Karpas-422 (cell line): ENCODE measurements at regions not wholly inside any gene's neighbourhood (a gene's known extent, or its start where the extent isn't known, plus 50 kb on each side); places are given as distances from the start of the nearest gene placed in this dataset.
A peak's percentile ranks its signal among the peaks of the same experiment; 100 is the strongest.
"Not testable (repeated sequence)": the region's sequence is repeated elsewhere in the genome, so short reads cannot be mapped to it uniquely, and the experiment has no call there.

Experiments used
- DNase-seq: peaks from one replicate; pipeline ENCODE4 v3.0.0-alpha.2; 2015
- H2AFZ ChIP-seq: fragments of 200-600 bp; sonication (generic); 2 replicates; pipeline ENCODE4 v1.6.1; 2014; ENCODE audit warnings: antibody characterized with exemption, low read length, mixed read lengths
- H3K27ac ChIP-seq: fragments of 200-600 bp; sonication (generic); 2 replicates; pipeline ENCODE4 v1.5.1; 2014; ENCODE audit warnings: mild to moderate bottlenecking, low read length, moderate library complexity
- H3K27me3 ChIP-seq: fragments of 200-600 bp; sonication (generic); 2 replicates; pipeline ENCODE4 v1.6.1; 2014; ENCODE audit warnings: low read length, mixed read lengths
- H3K36me3 ChIP-seq: fragments of 200-600 bp; sonication (generic); 2 replicates; pipeline ENCODE4 v1.6.1; 2014; ENCODE audit warnings: low read length, mixed read lengths; ENCODE audit not compliant: insufficient read depth
- H3K4me1 ChIP-seq: fragments of 200-600 bp; sonication (generic); 2 replicates; pipeline ENCODE4 v1.6.1; 2014; ENCODE audit warnings: mild to moderate bottlenecking, low read length, mixed read lengths
- H3K4me2 ChIP-seq: fragments of 200-600 bp; sonication (generic); 2 replicates; pipeline ENCODE4 v1.6.1; 2014; ENCODE audit warnings: low read length, low read depth, mild to moderate bottlenecking; ENCODE audit not compliant: poor library complexity, severe bottlenecking
- H3K4me3 ChIP-seq: fragments of 200-600 bp; sonication (generic); 2 replicates; pipeline ENCODE4 v1.5.1; 2014; ENCODE audit warnings: mild to moderate bottlenecking, antibody characterized with exemption, low read length, mixed read lengths
- H3K79me2 ChIP-seq: fragments of 200-600 bp; sonication (generic); 2 replicates; pipeline ENCODE4 v1.6.1; 2014; ENCODE audit warnings: mild to moderate bottlenecking, low read length, mixed read lengths
- H3K9ac ChIP-seq: fragments of 200-600 bp; sonication (generic); 2 replicates; pipeline ENCODE4 v1.6.0; 2014; ENCODE audit warnings: low read length
- H3K9me2 ChIP-seq: fragments of 200-600 bp; sonication (generic), shearing (Covaris generic); replicated peaks from 2 replicates; pipeline ENCODE4 v1.6.0; 2014; ENCODE audit warnings: mild to moderate bottlenecking, low read length, moderate library complexity; ENCODE audit not compliant: insufficient read depth
- H3K9me3 ChIP-seq: fragments of 300-700, 200-600 bp; sonication (generic); 2 replicates; pipeline ENCODE4 v1.6.1; 2014; ENCODE audit warnings: low read length, mixed read lengths
- H4K20me1 ChIP-seq: fragments of 200-600 bp; sonication (generic); 2 replicates; pipeline ENCODE4 v1.6.1; 2014; ENCODE audit warnings: mild to moderate bottlenecking, antibody characterized with exemption, low read length, low read depth; ENCODE audit not compliant: insufficient read depth

DNA sequence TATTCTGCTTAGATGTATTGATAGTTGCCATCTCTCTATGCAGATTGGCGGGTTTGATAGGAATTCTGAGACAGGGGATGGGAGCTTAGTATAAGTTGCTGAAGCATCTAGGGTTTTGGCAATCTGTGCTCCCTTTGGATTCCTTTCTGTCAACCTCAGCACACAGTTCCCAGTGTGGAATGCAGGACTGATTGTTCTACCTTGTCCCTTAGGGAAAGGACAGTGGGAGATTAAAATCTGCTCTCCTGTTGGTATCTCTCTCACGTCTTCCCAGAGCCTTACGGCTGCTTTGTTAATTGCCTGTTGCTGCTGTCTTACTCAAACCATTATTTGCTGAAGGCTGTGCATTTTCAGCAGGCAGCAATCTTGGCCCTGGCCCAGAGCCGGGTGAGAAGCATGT, 133.3 kb upstream of the IKBKE start:
- not testable (repeated sequence) for H3K4me2 ChIP-seq, H3K4me1 ChIP-seq

DNA sequence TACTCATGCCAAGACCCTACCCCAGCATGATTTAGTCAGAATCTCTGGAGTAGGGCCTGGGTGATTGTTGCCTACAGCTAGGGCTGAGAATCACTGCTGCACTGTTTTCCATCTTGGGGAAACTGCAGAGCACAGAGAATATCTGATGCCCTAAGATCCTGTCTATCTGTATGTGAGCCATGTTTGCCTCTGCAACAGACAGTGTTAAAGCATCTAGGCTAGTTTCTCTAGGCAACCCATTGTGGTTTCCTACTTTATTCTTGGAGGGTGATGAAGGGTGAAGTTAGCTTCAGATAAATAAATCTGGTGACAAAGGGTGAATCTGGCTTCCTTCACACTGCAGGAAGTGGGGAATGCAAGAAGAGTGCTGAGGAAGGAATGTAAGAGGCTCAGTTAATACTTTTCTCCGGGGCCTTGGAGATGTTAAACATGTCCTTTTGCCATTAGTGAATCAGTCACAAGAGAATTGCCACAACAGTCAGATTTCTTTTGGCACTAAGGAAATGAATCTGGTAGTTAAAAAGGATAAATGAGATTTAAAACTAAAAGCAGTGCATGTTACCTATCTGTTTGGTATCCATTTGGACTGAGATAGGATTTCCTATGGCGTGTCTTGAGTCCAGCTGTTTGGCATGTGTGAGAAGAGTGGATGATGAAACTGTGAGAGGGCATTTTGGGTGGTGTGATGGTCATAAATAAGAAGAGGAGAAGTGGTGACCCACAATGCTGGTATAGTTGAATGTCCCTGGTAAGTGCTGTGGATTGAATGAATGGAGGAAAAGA, 119.6 kb upstream of the IKBKE start:
- H3K79me2 ChIP-seq, DNase-seq, H2AFZ ChIP-seq: not testable (repeated sequence)

More for the DNA sequence above, 133.3 kb upstream of the IKBKE start:
- H3K27me3 ChIP-seq, H3K9me2 ChIP-seq, H3K36me3 ChIP-seq, H3K79me2 ChIP-seq, H3K9ac ChIP-seq, H2AFZ ChIP-seq, H3K9me3 ChIP-seq, H4K20me1 ChIP-seq, H3K4me3 ChIP-seq, H3K27ac ChIP-seq, DNase-seq: not testable (repeated sequence)

DNA sequence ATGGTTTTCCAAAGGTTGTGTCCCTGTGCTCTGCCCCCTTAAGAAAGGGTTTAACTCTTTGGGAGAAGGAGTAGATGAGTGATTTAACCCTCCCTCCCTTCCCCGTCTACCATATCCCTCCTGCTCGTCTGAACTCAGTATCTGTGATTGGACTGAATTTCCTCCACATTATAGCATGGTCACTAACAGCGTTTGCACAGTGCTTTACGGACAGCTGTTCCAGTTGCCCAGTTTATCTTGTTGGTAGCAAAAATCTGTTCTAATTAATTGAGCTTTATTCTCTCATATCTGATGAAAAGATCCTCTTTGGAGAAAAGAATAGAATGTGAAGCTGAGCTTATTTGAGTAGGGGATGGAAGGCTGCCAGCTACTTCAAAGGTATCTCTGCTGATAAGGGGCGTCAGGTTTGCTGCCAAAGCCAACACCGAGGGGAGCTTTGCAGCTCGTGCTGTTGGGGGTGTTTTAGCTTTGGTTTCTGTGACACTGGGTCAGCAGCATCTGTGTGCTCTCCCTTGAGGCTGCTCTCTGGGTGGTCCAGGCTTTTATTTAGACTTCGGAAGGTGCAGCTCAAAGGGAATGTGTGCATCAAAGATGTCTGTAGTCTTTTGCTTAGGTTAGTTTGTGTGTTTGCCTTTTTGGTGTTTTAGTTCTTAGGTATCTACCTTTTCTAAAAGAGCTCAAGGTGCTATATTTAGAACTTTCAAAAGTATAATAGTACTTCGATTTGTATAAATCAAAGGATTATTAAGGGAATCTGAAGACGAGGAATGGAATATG, 118.8 kb upstream of the IKBKE start:
- not testable (repeated sequence) for H3K9me3 ChIP-seq, H2AFZ ChIP-seq, H3K9ac ChIP-seq, H3K4me3 ChIP-seq, H3K4me2 ChIP-seq, H3K79me2 ChIP-seq, H4K20me1 ChIP-seq, H3K36me3 ChIP-seq, H3K27me3 ChIP-seq, H3K27ac ChIP-seq, H3K4me1 ChIP-seq, H3K9me2 ChIP-seq
- DNase-seq, result peak; percentile 17

More for the DNA sequence above, 119.6 kb upstream of the IKBKE start:
- H3K9ac ChIP-seq, H3K9me3 ChIP-seq, H3K27ac ChIP-seq, H3K4me2 ChIP-seq, H3K4me1 ChIP-seq, H4K20me1 ChIP-seq, H3K9me2 ChIP-seq, H3K27me3 ChIP-seq, H3K36me3 ChIP-seq, H3K4me3 ChIP-seq: not testable (repeated sequence)

DNA sequence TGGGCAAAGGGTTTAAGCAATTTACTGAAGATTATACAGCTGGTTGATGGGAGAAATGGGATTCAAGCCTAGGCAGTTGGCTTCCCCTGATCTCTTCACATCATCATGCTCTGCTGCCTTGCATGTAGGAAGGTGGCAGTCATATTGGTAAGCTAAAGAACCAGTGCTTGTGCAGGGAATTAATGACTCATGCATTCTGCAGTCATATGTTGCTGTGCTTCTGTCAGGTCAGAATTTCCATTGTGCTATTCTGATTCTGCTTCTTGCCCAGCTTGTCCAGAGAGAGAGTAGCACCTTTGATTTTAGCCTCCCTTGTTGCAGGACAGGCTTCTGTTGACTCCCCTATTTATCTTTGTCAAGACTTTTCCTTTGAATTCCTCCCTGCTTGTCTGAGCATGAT, 114.0 kb upstream of the IKBKE start:
- not testable (repeated sequence) for H3K36me3 ChIP-seq, H3K4me3 ChIP-seq, H3K9ac ChIP-seq, H3K27ac ChIP-seq, H4K20me1 ChIP-seq, H2AFZ ChIP-seq, H3K9me2 ChIP-seq, H3K9me3 ChIP-seq, H3K27me3 ChIP-seq, H3K4me1 ChIP-seq, H3K4me2 ChIP-seq, H3K79me2 ChIP-seq
- DNase-seq, result peak; percentile 36

DNA sequence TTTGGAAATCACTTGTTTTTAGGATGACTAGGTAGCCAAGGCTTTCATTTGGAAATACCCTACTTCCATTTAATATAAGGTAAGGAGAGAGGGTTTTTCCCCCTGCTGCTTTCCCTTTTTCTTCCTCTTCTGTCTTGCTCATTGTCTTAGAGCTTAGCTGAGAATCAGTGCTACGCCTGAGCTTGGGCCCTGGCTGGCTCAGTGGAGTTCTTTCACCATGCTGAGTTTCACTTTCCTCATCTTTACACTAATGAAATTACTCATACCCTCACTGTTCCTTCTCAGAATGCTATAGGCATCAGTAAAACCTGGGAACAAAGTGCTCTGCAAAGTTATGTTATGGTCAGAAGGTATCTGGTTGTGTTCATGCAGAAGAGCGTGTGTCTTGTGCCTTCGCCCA, 112.3 kb upstream of the IKBKE start:
- H3K9me2 ChIP-seq, H3K9me3 ChIP-seq, H3K4me3 ChIP-seq, H2AFZ ChIP-seq, H3K79me2 ChIP-seq, H3K4me1 ChIP-seq, H3K27me3 ChIP-seq, H4K20me1 ChIP-seq, H3K27ac ChIP-seq, H3K9ac ChIP-seq, H3K4me2 ChIP-seq, H3K36me3 ChIP-seq, DNase-seq: not testable (repeated sequence)

DNA sequence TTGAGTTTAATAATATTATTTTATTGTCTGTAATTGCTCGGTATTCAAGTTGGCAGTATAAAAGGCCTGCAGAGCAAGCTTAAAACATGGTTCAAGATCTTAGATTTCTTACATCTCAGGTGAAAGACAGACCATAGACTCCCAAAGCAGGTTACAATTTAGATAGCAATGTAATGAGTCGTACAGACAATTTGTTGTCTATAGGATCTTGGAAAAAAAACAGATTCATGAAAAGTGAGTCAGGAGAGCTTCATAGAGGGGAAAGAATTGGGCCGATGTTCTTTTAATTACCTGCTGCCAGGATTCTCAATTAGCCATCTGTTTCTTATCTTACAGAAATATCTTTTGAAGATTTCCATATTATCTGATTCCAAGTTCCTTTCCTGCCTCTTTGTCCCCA, 111.5 kb upstream of the IKBKE start:
- H3K36me3 ChIP-seq, H3K9ac ChIP-seq, H3K27ac ChIP-seq, H3K9me3 ChIP-seq, H3K4me2 ChIP-seq, H3K4me3 ChIP-seq, H3K9me2 ChIP-seq, H3K79me2 ChIP-seq, H3K4me1 ChIP-seq, H2AFZ ChIP-seq, H4K20me1 ChIP-seq, H3K27me3 ChIP-seq, DNase-seq: not testable (repeated sequence)

DNA sequence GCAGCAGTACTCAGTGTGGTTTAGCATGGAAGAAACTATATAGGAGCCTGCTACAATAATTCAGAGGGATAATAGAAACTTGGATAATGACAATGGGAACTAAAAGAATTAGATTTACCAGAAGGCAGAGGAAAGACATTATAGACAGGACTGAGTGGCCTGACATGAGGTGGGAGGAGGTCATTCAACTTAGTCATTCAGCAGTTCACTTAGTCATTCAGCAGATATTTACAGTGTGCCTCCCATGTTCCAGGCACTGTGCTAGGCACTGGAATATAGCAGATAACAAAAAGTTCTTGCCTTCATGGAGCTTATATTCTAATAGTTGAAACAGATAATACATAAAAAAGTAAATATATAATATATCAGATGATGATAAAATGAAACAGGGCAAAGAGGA, 110.9 kb upstream of the IKBKE start:
- H3K9me2 ChIP-seq, DNase-seq, H3K9me3 ChIP-seq, H3K4me2 ChIP-seq, H3K79me2 ChIP-seq, H3K4me3 ChIP-seq, H3K4me1 ChIP-seq, H3K27me3 ChIP-seq, H3K36me3 ChIP-seq, H2AFZ ChIP-seq, H3K27ac ChIP-seq, H4K20me1 ChIP-seq, H3K9ac ChIP-seq: not testable (repeated sequence)

DNA sequence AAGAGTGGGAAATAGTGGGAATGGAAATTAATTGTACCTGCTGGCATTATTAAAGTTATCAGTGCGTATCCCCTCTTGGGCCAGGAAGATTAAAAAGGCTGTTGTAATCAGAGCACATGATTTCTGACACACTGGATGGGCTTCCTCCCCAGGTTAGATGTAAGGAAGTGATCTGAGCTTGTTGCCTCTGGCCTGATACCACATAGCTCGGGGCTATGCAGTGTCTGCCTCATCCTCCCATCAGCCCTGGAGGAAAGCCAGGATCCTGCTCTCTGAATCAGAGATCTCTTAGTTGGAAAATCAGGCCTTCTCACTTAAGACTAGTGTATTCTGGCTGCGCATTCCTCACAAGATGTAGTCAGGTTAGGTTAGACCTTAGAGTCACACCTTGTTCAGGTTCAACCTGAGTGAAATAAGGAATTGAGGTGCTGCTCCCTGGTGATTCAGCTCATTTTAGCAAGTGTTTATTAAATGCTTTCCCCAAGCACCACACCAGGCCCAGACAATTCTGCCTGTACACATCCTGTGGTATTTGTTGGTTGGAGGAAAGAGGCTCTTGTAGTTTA, 108.2 kb upstream of the IKBKE start:
- not testable (repeated sequence) for H3K79me2 ChIP-seq, H2AFZ ChIP-seq, H3K4me3 ChIP-seq, H3K36me3 ChIP-seq, H3K9me2 ChIP-seq, H3K27me3 ChIP-seq, DNase-seq, H4K20me1 ChIP-seq, H3K9ac ChIP-seq, H3K27ac ChIP-seq, H3K9me3 ChIP-seq, H3K4me1 ChIP-seq, H3K4me2 ChIP-seq
